ENCODE measurements at regions not wholly inside any gene's neighbourhood (a gene's known extent, or its start where the extent isn't known, plus 50 kb on each side); places are given as distances from the start of the nearest gene placed in this dataset.

GRCh38 chr18:60311676-60312360 is 60.8 kb downstream of the MC4R start:
- TF ChIP-seq, protein P1, sequence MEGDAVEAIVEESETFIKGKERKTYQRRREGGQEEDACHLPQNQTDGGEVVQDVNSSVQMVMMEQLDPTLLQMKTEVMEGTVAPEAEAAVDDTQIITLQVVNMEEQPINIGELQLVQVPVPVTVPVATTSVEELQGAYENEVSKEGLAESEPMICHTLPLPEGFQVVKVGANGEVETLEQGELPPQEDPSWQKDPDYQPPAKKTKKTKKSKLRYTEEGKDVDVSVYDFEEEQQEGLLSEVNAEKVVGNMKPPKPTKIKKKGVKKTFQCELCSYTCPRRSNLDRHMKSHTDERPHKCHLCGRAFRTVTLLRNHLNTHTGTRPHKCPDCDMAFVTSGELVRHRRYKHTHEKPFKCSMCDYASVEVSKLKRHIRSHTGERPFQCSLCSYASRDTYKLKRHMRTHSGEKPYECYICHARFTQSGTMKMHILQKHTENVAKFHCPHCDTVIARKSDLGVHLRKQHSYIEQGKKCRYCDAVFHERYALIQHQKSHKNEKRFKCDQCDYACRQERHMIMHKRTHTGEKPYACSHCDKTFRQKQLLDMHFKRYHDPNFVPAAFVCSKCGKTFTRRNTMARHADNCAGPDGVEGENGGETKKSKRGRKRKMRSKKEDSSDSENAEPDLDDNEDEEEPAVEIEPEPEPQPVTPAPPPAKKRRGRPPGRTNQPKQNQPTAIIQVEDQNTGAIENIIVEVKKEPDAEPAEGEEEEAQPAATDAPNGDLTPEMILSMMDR (IDR thresholded peaks at IDR 0.05): no peak
- TF ChIP-seq EP300 (IDR thresholded peaks at IDR 0.05) (no peak), POLR2A (IDR thresholded peaks at IDR 0.05; ENCODE audit: low read depth) (no peak), POLR2AphosphoS5 (IDR thresholded peaks at IDR 0.05) (no peak)
